Sigmoid colon (tissue), 6 donors: ENCODE measurements at regions not wholly inside any gene's neighbourhood (a gene's known extent, or its start where the extent isn't known, plus 50 kb on each side); places are given as distances from the start of the nearest gene placed in this dataset.

Source experiments
- DNase-seq: peaks from one replicate; pipeline ENCODE4 v3.0.0-alpha.2; 2019
- H3K27ac ChIP-seq, 4 donors: fragments of 200-600 bp; sonication (generic); one replicate each; pipeline ENCODE4 v1.5.1; 2016 to 2019; ENCODE audit warnings: mild to moderate bottlenecking in 1 of 4
- H3K27me3 ChIP-seq, 3 donors: fragments of 200-600 bp; sonication (generic); one replicate each; pipeline ENCODE4 v1.5.1; 2019; ENCODE audit warnings: mild to moderate bottlenecking in 1 of 3
- H3K36me3 ChIP-seq, 4 donors: fragments of 200-600 bp; sonication (generic); one replicate each; pipeline ENCODE4 v1.5.1; 2016 to 2019
- H3K4me1 ChIP-seq, 4 donors: fragments of 200-600 bp; sonication (generic); one replicate each; pipeline ENCODE4 v1.5.1; 2017 to 2019
- H3K4me3 ChIP-seq, 4 donors: fragments of 200-600 bp; sonication (generic); one replicate each; pipeline ENCODE4 v1.5.1; 2017 to 2019; ENCODE audit warnings: mild to moderate bottlenecking in 2 of 4, moderate library complexity in 1 of 4
- H3K9me3 ChIP-seq, 4 donors: fragments of 200-600 bp in 3 of 4; sonication (generic) in 3 of 4; one replicate each; pipeline versions ENCODE4 v1.5.1 to v1.6.1; 2013 to 2019
- EP300 ChIP-seq, 4 donors: sonication (generic); formaldehyde crosslinking; IDR thresholded peaks; one replicate each; pipeline ENCODE4 v1.6.1; 2017; ENCODE audit warnings: antibody characterized with exemption in 4 of 4
- POLR2A ChIP-seq, 2 donors: fragments of 450-650 bp; IDR thresholded peaks; one replicate each; pipeline ENCODE4 v1.6.1; 2016; ENCODE audit warnings: antibody characterized with exemption in 2 of 2, mild to moderate bottlenecking in 2 of 2, moderate library complexity in 2 of 2
- POLR2AphosphoS5 ChIP-seq, 4 donors: sonication (generic); formaldehyde crosslinking; IDR thresholded peaks; one replicate each; pipeline ENCODE4 v1.6.1; 2017; ENCODE audit warnings: antibody characterized with exemption in 4 of 4
- WGBS, 2 donors: extraction: QIAGEN DNeasy Blood & Tissue Kit; methylation state at CpG; one replicate each; pipeline ENCODE4 v1.1.7; 2013; 5-methylcytosine and 5-hydroxymethylcytosine counted together
- intact Hi-C: fragments of 100-400 bp; cut with DNase I; formaldehyde crosslinking; loops from one replicate; pipeline ENCODE4 v1.15.1; 2023
- TF ChIP-seq, protein P1 (sequence below), 4 experiments: fragments of 450-650 bp in 3 of 4; fragments of 200-600 bp in 1 of 4; IDR thresholded peaks; one replicate each; pipeline ENCODE4 v1.5.1; 2016 to 2019; ENCODE audit warnings: antibody characterized with exemption in 4 of 4, mild to moderate bottlenecking in 3 of 4, moderate library complexity in 2 of 4
- donor health status: healthy with polysubstance abuse.
- donor health status: healthy.

DNA sequence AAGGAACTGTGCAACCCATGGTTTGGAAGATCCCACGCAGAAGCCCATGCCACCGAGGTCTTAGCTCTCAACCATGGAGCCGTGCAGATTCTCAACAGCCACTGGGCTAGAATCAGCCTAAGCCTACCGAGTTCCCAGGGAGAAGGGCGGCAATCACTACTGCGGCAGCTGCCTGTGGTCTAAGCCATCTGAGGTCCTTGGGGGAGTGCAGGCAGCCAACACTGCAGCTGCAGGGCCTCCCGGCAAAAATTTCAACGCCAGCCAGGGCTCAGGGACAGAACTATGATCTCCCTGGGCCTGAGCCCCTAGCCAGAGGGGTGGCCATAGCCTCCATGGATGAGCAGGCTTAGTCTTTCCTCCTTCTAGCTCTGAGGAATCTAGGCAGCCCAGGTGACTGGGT lies 156.8 kb upstream of the CLEC14A start:
- no peaks in the 10 kb centered on the region for H3K4me1 ChIP-seq
- no peak overlapping the region for H3K27ac ChIP-seq
- intact Hi-C loops: no loop called here
- no peak for TF ChIP-seq POLR2AphosphoS5 (IDR thresholded peaks at IDR 0.05)
- no peak for TF ChIP-seq EP300 (IDR thresholded peaks at IDR 0.05)
- TF ChIP-seq, protein P1, sequence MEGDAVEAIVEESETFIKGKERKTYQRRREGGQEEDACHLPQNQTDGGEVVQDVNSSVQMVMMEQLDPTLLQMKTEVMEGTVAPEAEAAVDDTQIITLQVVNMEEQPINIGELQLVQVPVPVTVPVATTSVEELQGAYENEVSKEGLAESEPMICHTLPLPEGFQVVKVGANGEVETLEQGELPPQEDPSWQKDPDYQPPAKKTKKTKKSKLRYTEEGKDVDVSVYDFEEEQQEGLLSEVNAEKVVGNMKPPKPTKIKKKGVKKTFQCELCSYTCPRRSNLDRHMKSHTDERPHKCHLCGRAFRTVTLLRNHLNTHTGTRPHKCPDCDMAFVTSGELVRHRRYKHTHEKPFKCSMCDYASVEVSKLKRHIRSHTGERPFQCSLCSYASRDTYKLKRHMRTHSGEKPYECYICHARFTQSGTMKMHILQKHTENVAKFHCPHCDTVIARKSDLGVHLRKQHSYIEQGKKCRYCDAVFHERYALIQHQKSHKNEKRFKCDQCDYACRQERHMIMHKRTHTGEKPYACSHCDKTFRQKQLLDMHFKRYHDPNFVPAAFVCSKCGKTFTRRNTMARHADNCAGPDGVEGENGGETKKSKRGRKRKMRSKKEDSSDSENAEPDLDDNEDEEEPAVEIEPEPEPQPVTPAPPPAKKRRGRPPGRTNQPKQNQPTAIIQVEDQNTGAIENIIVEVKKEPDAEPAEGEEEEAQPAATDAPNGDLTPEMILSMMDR (IDR thresholded peaks at IDR 0.05): no peak
- no peak for TF ChIP-seq POLR2A (IDR thresholded peaks at IDR 0.05)
- no peaks in the 10 kb centered on the region for H3K36me3 ChIP-seq
- WGBS, 2 donors: 91 to 95% methylated on average over 8 of the region's 8 CpGs
- H3K27me3 ChIP-seq: no peaks in the 10 kb centered on the region
- no peak overlapping the region for H3K4me3 ChIP-seq
- H3K9me3 ChIP-seq: no peaks in the 10 kb centered on the region
- no peak for DNase-seq

GRCh38 chr14:38410442-38410841 lies 154.5 kb upstream of the CLEC14A start:
- no peaks in the 10 kb centered on the region for H3K9me3 ChIP-seq
- no peak overlapping the region for H3K4me3 ChIP-seq
- no peaks in the 10 kb centered on the region for H3K27me3 ChIP-seq
- no peak for DNase-seq
- H3K27ac ChIP-seq: no peak overlapping the region
- H3K4me1 ChIP-seq: peaks cover 0 to 7% (median 2%) of the 10 kb centered on the region in 4 donors
- H3K36me3 ChIP-seq: no peaks in the 10 kb centered on the region
- TF ChIP-seq POLR2A (IDR thresholded peaks at IDR 0.05): no peak
- TF ChIP-seq, protein P1 (IDR thresholded peaks at IDR 0.05): no peak
- TF ChIP-seq POLR2AphosphoS5 (IDR thresholded peaks at IDR 0.05): no peak
- no peak for TF ChIP-seq EP300 (IDR thresholded peaks at IDR 0.05)
- intact Hi-C loops: no loop called here
- 84 to 89% methylated on average over 1 of the region's 1 CpG for WGBS, 2 donors

DNA sequence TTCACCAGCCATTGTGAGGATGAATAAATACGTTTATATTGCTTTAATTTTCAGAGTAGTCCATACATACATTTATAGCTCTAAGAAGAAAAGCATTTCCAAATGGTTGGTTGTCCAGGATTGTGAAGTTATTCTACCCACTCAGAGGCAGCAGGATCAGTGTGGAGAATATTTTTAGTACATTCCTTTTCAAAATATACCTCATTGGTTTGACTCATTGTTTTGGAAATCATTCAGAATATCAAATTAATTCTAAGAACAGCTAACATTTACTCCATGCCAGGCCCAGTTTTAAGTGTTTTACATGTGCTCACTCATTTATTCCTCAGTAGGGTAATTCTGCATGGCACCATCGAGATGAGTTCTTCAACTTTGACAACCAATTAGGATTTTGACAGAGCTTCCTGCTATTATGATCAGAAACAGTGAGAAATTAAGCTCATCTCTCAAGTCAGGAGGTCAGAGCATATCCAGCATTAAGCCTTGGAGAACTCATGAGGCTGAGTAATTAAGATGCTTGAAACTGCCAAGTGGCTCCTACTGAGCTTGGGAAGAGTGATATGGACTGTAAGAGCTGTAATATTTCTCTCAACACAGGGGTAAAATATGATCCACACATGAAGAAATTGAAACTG lies 153.3 kb upstream of the CLEC14A start:
- TF ChIP-seq POLR2A (IDR thresholded peaks at IDR 0.05): no peak
- TF ChIP-seq EP300 (IDR thresholded peaks at IDR 0.05): no peak
- TF ChIP-seq, protein P1 (IDR thresholded peaks at IDR 0.05): no peak
- TF ChIP-seq POLR2AphosphoS5 (IDR thresholded peaks at IDR 0.05): no peak
- intact Hi-C loops: no loop called here
- Histone ChIP-seq H3K27me3 (no peaks in the 10 kb centered on the region), H3K27ac (no peak overlapping the region), H3K9me3 (no peaks in the 10 kb centered on the region), H3K4me3 (no peak overlapping the region), H3K4me1 (peaks cover 0 to 9% (median 6%) of the 10 kb centered on the region in 4 donors), H3K36me3 (no peaks in the 10 kb centered on the region)
- no peak for DNase-seq
- 36 to 73% methylated on average over 2 of the region's 2 CpGs for WGBS, 2 donors

GRCh38 chr14:38405851-38406635 lies 150.2 kb upstream of the CLEC14A start:
- DNase-seq: no peak
- Histone ChIP-seq H3K27me3 (no peaks in the 10 kb centered on the region), H3K27ac (no peak overlapping the region), H3K36me3 (no peaks in the 10 kb centered on the region), H3K9me3 (no peaks in the 10 kb centered on the region), H3K4me1 (peaks cover 0 to 9% (median 6%) of the 10 kb centered on the region in 4 donors), H3K4me3 (no peak overlapping the region)
- TF ChIP-seq, protein P1 (IDR thresholded peaks at IDR 0.05): no peak
- no peak for TF ChIP-seq EP300 (IDR thresholded peaks at IDR 0.05)
- TF ChIP-seq POLR2AphosphoS5 (IDR thresholded peaks at IDR 0.05): no peak
- no peak for TF ChIP-seq POLR2A (IDR thresholded peaks at IDR 0.05)
- WGBS, 2 donors: 86 to 92% methylated on average over 3 of the region's 3 CpGs
- intact Hi-C loops: no loop called here
